PC-3 (cell line): ENCODE measurements at regions not wholly inside any gene's neighbourhood (a gene's known extent, or its start where the extent isn't known, plus 50 kb on each side); places are given as distances from the start of the nearest gene placed in this dataset.

Experiments
- ATAC-seq: fragments of 200-7000 bp; cut with Tn5 transposase; 2 replicates; pipeline ENCODE4 v1.9.1; 2020; ENCODE audit warnings: mild to moderate bottlenecking, moderate library complexity
- BruUV-seq: library from RNA; stranded (reverse); fragments of 400-500 nt; replicated peaks from 2 replicates; lab custom pipeline; 2021; lab: Mats Ljungman, UMichigan
- CTCF ChIA-PET: fragments of 300-600 bp; sonication (Branson Sonifier 250); formaldehyde crosslinking; loops from one replicate; lab custom pipeline; 2022; ENCODE audit warnings: antibody characterized with exemption; lab: Charles Lee
- POLR2A ChIA-PET: fragments of 300-600 bp; sonication (Branson Sonifier 250); formaldehyde crosslinking; loops from one replicate; lab custom pipeline; 2022; ENCODE audit warnings: antibody characterized with exemption; ENCODE audit not compliant: unreplicated experiment; lab: Charles Lee
- DNase-seq: peaks from one replicate; pipeline ENCODE4 v3.0.0-alpha.2; 2015
- H2AFZ ChIP-seq: fragments of 300-600 bp; sonication (generic); 2 replicates; pipeline ENCODE4 v1.6.0; 2016; ENCODE audit warnings: antibody characterized with exemption, low read length
- H3F3A ChIP-seq: fragments of 300-600 bp; sonication (generic); one replicate; pipeline ENCODE4 v1.6.0; 2017; ENCODE audit warnings: antibody characterized with exemption, low read length, control low read depth, mild to moderate bottlenecking; ENCODE audit not compliant: unreplicated experiment
- H3K27ac ChIP-seq: fragments of 300-600 bp; sonication (generic); 2 replicates; pipeline ENCODE4 v1.5.1; 2016; ENCODE audit warnings: mild to moderate bottlenecking, low read length
- H3K27me3 ChIP-seq: fragments of 300-600 bp; sonication (generic); 2 replicates; pipeline ENCODE4 v1.6.1; 2016; ENCODE audit warnings: low read length, mixed read lengths
- H3K36me3 ChIP-seq: fragments of 300-600 bp; sonication (generic); 2 replicates; pipeline ENCODE4 v1.6.1; 2016; ENCODE audit warnings: low read depth, mixed run types, low read length, mixed read lengths
- H3K4me1 ChIP-seq: fragments of 300-600 bp; sonication (generic); 2 replicates; pipeline ENCODE4 v1.5.1; 2016; ENCODE audit warnings: low read length; ENCODE audit not compliant: insufficient read depth
- H3K4me2 ChIP-seq: fragments of 300-600 bp; sonication (generic); 2 replicates; pipeline ENCODE4 v1.6.0; 2016; ENCODE audit warnings: low read length
- H3K4me3 ChIP-seq: fragments of 300-600 bp; sonication (generic); 2 replicates; pipeline ENCODE4 v1.5.1; 2016; ENCODE audit warnings: mild to moderate bottlenecking, low read length, mixed read lengths
- H3K79me2 ChIP-seq: fragments of 300-600 bp; sonication (generic); 2 replicates; pipeline ENCODE4 v1.6.1; 2017; ENCODE audit warnings: low read length, mixed read lengths
- H3K9ac ChIP-seq: fragments of 300-600 bp; sonication (generic); 2 replicates; pipeline ENCODE4 v1.6.0; 2016; ENCODE audit warnings: mild to moderate bottlenecking, low read length
- H3K9me2 ChIP-seq: fragments of 300-600 bp; sonication (generic); replicated peaks from 2 replicates; pipeline ENCODE4 v1.6.1; 2016; ENCODE audit warnings: mixed run types, low read length, mixed read lengths
- H3K9me3 ChIP-seq: fragments of 300-600 bp; sonication (generic); 2 replicates; pipeline ENCODE4 v1.6.1; 2016; ENCODE audit warnings: low read length, mixed read lengths
- H4K20me1 ChIP-seq: fragments of 300-600 bp; sonication (generic); 2 replicates; pipeline ENCODE4 v1.6.1; 2016; ENCODE audit warnings: low read length, mixed read lengths
- CTCF ChIP-seq: fragments of 300-600 bp; sonication (generic); conservative IDR thresholded peaks from 2 replicates; pipeline ENCODE4 v1.5.1; 2017; ENCODE audit warnings: antibody characterized with exemption, low read depth, mild to moderate bottlenecking, low read length
- EZH2 ChIP-seq: fragments of 300-600 bp; sonication (generic); IDR thresholded peaks from one replicate; pipeline ENCODE4 v1.6.1; 2017; ENCODE audit warnings: antibody characterized with exemption, mild to moderate bottlenecking, low read length; ENCODE audit not compliant: unreplicated experiment
- EZH2phosphoT487 ChIP-seq: fragments of 300-600 bp; sonication (generic); IDR thresholded peaks from 2 replicates; pipeline ENCODE4 v1.6.1; 2018; ENCODE audit warnings: mild to moderate bottlenecking, antibody characterized with exemption, low read length, borderline replicate concordance
- intact Hi-C: fragments of 100-400 bp; cut with micrococcal nuclease; formaldehyde crosslinking; loops from 2 replicates; pipeline ENCODE4 v1.9.0; 2023

- no TSS peak for BruUV-seq
- H4K20me1 ChIP-seq: no peaks in the 10 kb centered on the region
- ATAC-seq (no peak), DNase-seq (no peak)
- POLR2A ChIA-PET: no interaction called here
- H3K36me3 ChIP-seq: no peaks in the 10 kb centered on the region
- CTCF ChIA-PET: no interaction called here
- no peaks in the 10 kb centered on the region for H3K9me2 ChIP-seq
- intact Hi-C loops: no loop called here
- no peaks in the 10 kb centered on the region for H3F3A ChIP-seq
- H3K4me1 ChIP-seq: peaks cover 10% of the 10 kb centered on the region
- no peak overlapping the region for H3K4me3 ChIP-seq
- H3K9ac ChIP-seq: no peak overlapping the region
- no peak overlapping the region for H2AFZ ChIP-seq
- H3K79me2 ChIP-seq: no peaks in the 10 kb centered on the region
- H3K4me2 ChIP-seq: no peak overlapping the region
- TF ChIP-seq EZH2phosphoT487 (no peak), CTCF (no peak), EZH2 (no peak)
- H3K27ac ChIP-seq: no peak overlapping the region
- H3K27me3 ChIP-seq: no peaks in the 10 kb centered on the region
- no peaks in the 10 kb centered on the region for H3K9me3 ChIP-seq
Measured at GRCh38 chr3:72679540-72680198, 168.6 kb downstream of the SHQ1 start.

DNA sequence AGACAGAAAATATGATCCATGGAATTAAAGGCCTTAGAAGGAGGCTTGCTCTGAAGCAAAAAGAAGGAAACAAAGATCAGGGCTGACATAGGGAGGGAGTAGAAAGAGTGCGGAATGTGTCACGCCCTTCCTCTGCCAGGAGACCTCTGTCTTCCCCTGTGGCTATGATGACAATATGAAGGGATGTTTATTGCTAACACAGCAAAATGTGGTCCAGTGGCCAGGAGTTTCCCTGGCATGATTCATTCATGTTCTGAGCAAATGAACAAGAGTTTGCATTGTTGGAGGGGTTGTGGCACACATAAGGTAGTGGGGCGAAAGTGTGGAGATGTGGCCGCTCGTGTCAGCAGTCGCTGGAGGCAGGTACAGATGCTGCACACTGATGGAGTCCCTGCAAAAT, 169.4 kb downstream of the SHQ1 start:
- intact Hi-C loops: no loop called here
- POLR2A ChIA-PET: no interaction called here
- H3K4me1 ChIP-seq: peaks cover 10% of the 10 kb centered on the region
- no peak overlapping the region for H3K9ac ChIP-seq
- peak overlapping the region; percentile 18 for H3K4me2 ChIP-seq
- H3K9me2 ChIP-seq: no peaks in the 10 kb centered on the region
- peak; percentile 91 for ATAC-seq
- no peaks in the 10 kb centered on the region for H4K20me1 ChIP-seq
- no peaks in the 10 kb centered on the region for H3K9me3 ChIP-seq
- no TSS peak for BruUV-seq
- H3K4me3 ChIP-seq: no peak overlapping the region
- no peaks in the 10 kb centered on the region for H3F3A ChIP-seq
- no peaks in the 10 kb centered on the region for H3K36me3 ChIP-seq
- TF ChIP-seq EZH2: no peak
- no peak for TF ChIP-seq EZH2phosphoT487
- no peak for TF ChIP-seq CTCF
- H3K79me2 ChIP-seq: no peaks in the 10 kb centered on the region
- peak overlapping the region; percentile 14; the same call in 1 of the 2 replicates for H2AFZ ChIP-seq
- CTCF ChIA-PET: no interaction called here
- DNase-seq: peak; percentile 83
- H3K27ac ChIP-seq: no peak overlapping the region
- no peaks in the 10 kb centered on the region for H3K27me3 ChIP-seq

DNA sequence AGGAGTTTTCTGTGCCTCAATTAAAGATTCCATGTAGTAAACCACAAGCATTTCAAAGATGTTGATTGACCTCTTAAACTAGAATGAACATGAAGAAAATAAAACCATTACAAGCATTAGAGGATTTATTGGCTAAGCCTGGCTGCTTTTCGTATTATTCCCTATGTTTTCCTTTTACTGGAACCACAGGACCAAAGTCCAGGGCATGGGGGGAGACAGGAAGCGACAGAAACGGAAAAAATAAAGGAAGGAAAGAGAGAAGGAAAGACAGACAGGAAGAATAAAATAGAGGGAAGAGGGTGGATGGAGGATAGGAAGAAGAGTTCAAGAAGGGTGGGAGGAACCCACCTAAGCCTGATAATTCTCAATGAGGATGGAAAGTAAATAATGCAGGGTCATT, 169.9 kb downstream of the SHQ1 start:
- ChIA-PET POLR2A (no interaction called here), CTCF (no interaction called here)
- peak overlapping the region; percentile 18 for H3K4me2 ChIP-seq
- H3K9ac ChIP-seq: no peak overlapping the region
- no peaks in the 10 kb centered on the region for H3K9me3 ChIP-seq
- H3K79me2 ChIP-seq: no peaks in the 10 kb centered on the region
- H3K4me1 ChIP-seq: peaks cover 10% of the 10 kb centered on the region
- H4K20me1 ChIP-seq: no peaks in the 10 kb centered on the region
- intact Hi-C loops: no loop called here
- no peak for DNase-seq
- H3K36me3 ChIP-seq: no peaks in the 10 kb centered on the region
- peak overlapping the region; percentile 14; the same call in 1 of the 2 replicates for H2AFZ ChIP-seq
- H3F3A ChIP-seq: no peaks in the 10 kb centered on the region
- no peak for ATAC-seq
- no peaks in the 10 kb centered on the region for H3K27me3 ChIP-seq
- H3K27ac ChIP-seq: no peak overlapping the region
- no peak overlapping the region for H3K4me3 ChIP-seq
- TF ChIP-seq EZH2phosphoT487: no peak
- TF ChIP-seq CTCF: no peak
- TF ChIP-seq EZH2: no peak
- BruUV-seq: no TSS peak
- no peaks in the 10 kb centered on the region for H3K9me2 ChIP-seq
